ENCODE measurements at regions not wholly inside any gene's neighbourhood (a gene's known extent, or its start where the extent isn't known, plus 50 kb on each side); places are given as distances from the start of the nearest gene placed in this dataset.

DNA sequence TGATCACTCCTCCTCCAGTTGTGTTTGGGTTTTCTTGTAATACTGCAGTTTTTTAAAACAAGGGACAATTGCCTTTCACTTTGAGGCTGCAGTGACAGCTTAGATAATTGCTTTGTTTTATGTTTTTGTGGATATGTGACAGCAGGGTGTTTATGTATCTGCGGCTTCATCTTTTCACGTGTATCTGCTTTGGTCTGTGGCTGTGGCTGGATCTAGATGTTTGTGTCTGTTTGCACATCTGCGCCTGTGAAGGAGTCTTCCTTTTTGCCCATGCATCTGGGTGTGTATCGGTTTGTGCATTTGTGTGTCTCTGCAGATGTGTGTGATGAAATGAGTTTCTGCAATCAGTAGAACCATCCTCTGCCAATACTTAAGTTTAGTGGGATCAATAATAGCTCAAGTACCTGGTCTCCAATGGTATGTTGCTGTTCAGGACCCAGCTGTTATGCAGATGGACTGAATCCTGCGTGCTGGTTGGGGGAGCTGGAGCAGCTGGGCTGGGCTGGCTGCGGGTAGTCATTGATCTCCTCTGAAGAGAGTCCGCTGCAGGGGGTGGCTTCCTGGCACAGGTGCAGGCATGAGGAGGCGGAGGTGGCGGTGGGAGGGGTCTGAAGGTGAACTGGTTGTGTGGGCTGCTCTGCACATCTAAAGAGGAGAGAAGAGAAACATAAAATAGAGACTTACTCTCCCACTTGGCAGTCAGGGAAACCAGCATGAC is 390.3 kb downstream of the SH2D1A start:
- DNase-seq (peak; percentile 19 to 80 (median 56)), ATAC-seq (replicated peaks in 1 of 4) (peak; percentile 89 to 91 (median 90))
- Histone ChIP-seq H3K9me3 (no peaks in the 10 kb centered on the region), H3K36me3 (ENCODE audit: control insufficient read depth in 2 of 2, extremely low read depth in 1 of 2, insufficient read depth in 1 of 2, low read length in 1 of 2) (no peaks in the 10 kb centered on the region), H3K27me3 (replicated peaks in 1 of 2; ENCODE audit: control insufficient read depth in 2 of 2, extremely low read depth in 1 of 2, insufficient read depth in 2 of 2, low read length in 1 of 2) (no peaks in the 10 kb centered on the region), H3K4me3 (ENCODE audit: control insufficient read depth in 1 of 2, extremely low read depth in 1 of 2, low read length in 1 of 2) (peak overlapping the region in 1 of 2 donors; percentile 42), H3K27ac (ENCODE audit: low read length) (peak overlapping the region; percentile 24), H3K4me1 (ENCODE audit: control insufficient read depth in 1 of 2, extremely low read depth in 1 of 2, insufficient read depth in 2 of 2, low read length in 2 of 2) (peaks cover 17 to 43% of the 10 kb centered on the region in 2 experiments)
- H3K36me3 Mint-ChIP-seq = no peaks in the 10 kb centered on the region
- POLR2A ChIA-PET = interaction anchor here in 1 of 2 donors (1.0 kb wide), 1 partner anchor 126 kb away, joined by 3 read pairs; no protein-coding TSS in a partner anchor
- peak overlapping the region; percentile 49 to 73 (median 62) for H3K4me3 Mint-ChIP-seq
- peaks cover 28 to 49% (median 39%) of the 10 kb centered on the region in 3 donors for H3K4me1 Mint-ChIP-seq
- CTCF ChIA-PET = interaction anchor here in 1 of 2 donors (0.8 to 1.3 kb wide), 2 partner anchors 14 to 865 kb away, joined by 3 read pairs; no protein-coding TSS in a partner anchor
- 0% methylated on average over 2 of the region's 9 CpGs for WGBS (ENCODE audit: insufficient coverage)
- H3K27me3 Mint-ChIP-seq = no peaks in the 10 kb centered on the region
- H3K9me3 Mint-ChIP-seq = no peaks in the 10 kb centered on the region
- H3K27ac Mint-ChIP-seq = peak overlapping the region; percentile 87 to 88

DNA sequence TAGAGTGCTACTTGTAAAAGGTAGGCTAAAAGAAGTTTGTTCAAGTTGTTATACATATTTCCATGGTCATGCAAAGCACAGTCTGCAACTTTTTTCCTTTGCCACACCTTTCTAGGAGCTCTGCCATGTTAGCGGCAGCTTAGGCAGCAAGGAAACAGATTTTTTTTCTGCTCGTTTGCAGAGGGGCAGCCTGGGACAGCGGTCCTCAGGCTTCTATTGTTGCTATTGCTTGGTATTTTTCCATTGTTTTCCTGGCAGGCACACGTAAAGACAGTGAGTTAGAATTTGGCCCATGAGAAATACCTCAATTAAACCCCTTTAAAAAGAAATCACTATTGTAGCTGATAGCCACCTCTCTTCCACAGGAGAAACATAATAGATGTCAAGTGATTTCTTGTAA is 391.4 kb downstream of the SH2D1A start:
- H3K4me1 ChIP-seq (ENCODE audit: control insufficient read depth in 1 of 2, extremely low read depth in 1 of 2, insufficient read depth in 2 of 2, low read length in 2 of 2) = peaks cover 17 to 34% of the 10 kb centered on the region in 2 experiments
- H3K36me3 ChIP-seq (ENCODE audit: control insufficient read depth in 2 of 2, extremely low read depth in 1 of 2, insufficient read depth in 1 of 2, low read length in 1 of 2) = no peaks in the 10 kb centered on the region
- H3K27ac ChIP-seq (ENCODE audit: low read length) = no peak overlapping the region
- peaks cover 23 to 40% (median 35%) of the 10 kb centered on the region in 3 donors for H3K4me1 Mint-ChIP-seq
- ChIA-PET CTCF (no interaction called here), POLR2A (interaction anchor here in 1 of 2 donors (1.0 kb wide), 1 partner anchor 128 kb away, joined by 3 read pairs; no protein-coding TSS in a partner anchor)
- H3K27me3 ChIP-seq (replicated peaks in 1 of 2; ENCODE audit: control insufficient read depth in 2 of 2, extremely low read depth in 1 of 2, insufficient read depth in 2 of 2, low read length in 1 of 2) = no peaks in the 10 kb centered on the region
- no peak for ATAC-seq (replicated peaks in 1 of 4)
- no peaks in the 10 kb centered on the region for H3K27me3 Mint-ChIP-seq
- no peaks in the 10 kb centered on the region for H3K9me3 ChIP-seq
- H3K4me3 Mint-ChIP-seq = no peak overlapping the region
- no peak for DNase-seq
- WGBS (ENCODE audit: insufficient coverage) = no CpG with 5 or more reads among the region's 4 CpGs
- H3K4me3 ChIP-seq (ENCODE audit: control insufficient read depth in 1 of 2, extremely low read depth in 1 of 2, low read length in 1 of 2) = no peak overlapping the region
- peak overlapping the region; percentile 36 to 87 for H3K27ac Mint-ChIP-seq
- no peaks in the 10 kb centered on the region for H3K9me3 Mint-ChIP-seq
- H3K36me3 Mint-ChIP-seq = no peaks in the 10 kb centered on the region

DNA sequence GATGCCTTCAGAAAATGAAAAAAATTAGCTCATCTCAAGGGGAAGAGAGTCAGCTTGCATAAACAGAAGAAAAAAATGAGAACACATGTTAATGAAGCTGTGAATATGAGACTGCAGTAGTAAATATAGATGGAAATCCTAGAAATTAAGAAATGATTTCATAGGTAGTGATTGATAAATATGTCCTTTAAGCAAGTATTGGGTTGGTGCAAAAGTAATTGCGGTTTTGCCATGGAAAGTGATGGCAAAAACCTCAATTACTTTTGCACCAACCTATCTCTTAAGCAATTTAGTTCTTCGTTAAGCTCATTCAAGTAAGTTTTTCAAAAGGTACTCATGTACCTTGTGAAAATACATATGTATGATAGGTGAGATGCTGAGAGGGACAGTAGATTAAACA is 400.9 kb downstream of the SH2D1A start:
- no peak overlapping the region for H3K4me3 ChIP-seq (ENCODE audit: control insufficient read depth in 1 of 2, extremely low read depth in 1 of 2, low read length in 1 of 2)
- Mint-ChIP-seq H3K27me3 (no peaks in the 10 kb centered on the region), H3K27ac (no peak overlapping the region), H3K4me3 (no peak overlapping the region), H3K4me1 (peaks cover 0 to 2% (median 2%) of the 10 kb centered on the region in 3 donors), H3K9me3 (no peaks in the 10 kb centered on the region), H3K36me3 (no peaks in the 10 kb centered on the region)
- ChIA-PET CTCF (no interaction called here), POLR2A (no interaction called here)
- no peaks in the 10 kb centered on the region for H3K9me3 ChIP-seq
- H3K4me1 ChIP-seq (ENCODE audit: control insufficient read depth in 1 of 2, extremely low read depth in 1 of 2, insufficient read depth in 2 of 2, low read length in 2 of 2) = no peaks in the 10 kb centered on the region
- ATAC-seq (replicated peaks in 1 of 4) (no peak), DNase-seq (no peak)
- no CpG with 5 or more reads among the region's 2 CpGs for WGBS (ENCODE audit: insufficient coverage)
- no peaks in the 10 kb centered on the region for H3K36me3 ChIP-seq (ENCODE audit: control insufficient read depth in 2 of 2, extremely low read depth in 1 of 2, insufficient read depth in 1 of 2, low read length in 1 of 2)
- H3K27me3 ChIP-seq (replicated peaks in 1 of 2; ENCODE audit: control insufficient read depth in 2 of 2, extremely low read depth in 1 of 2, insufficient read depth in 2 of 2, low read length in 1 of 2) = no peaks in the 10 kb centered on the region
- H3K27ac ChIP-seq (ENCODE audit: low read length) = no peak overlapping the region

DNA sequence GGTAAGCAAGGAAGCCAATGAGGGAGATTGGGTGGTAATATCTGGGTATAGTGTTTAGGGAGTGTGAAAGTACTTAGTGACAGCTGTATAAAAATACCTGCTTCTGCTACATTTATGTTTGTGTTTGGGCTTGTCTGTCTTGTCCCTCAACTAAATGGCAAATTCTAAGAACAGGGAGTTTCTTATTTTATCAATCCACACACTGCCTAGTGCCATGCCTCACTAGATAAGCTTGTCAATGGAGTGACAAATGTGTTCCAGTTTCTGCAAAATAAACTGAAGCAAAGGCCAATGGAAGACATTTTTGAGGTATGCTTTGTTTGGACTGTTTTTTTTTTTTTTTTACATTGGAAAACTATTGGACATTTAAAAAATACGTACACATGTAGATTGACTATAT is 418.0 kb downstream of the SH2D1A start:
- Mint-ChIP-seq H3K27me3 (peaks cover 0 to 17% of the 10 kb centered on the region in 2 donors), H3K27ac (no peak overlapping the region), H3K4me3 (no peak overlapping the region), H3K36me3 (no peaks in the 10 kb centered on the region), H3K4me1 (no peaks in the 10 kb centered on the region), H3K9me3 (no peaks in the 10 kb centered on the region)
- no peaks in the 10 kb centered on the region for H3K9me3 ChIP-seq
- WGBS (ENCODE audit: insufficient coverage) = no CpG with 5 or more reads among the region's 1 CpG
- ChIA-PET CTCF (no interaction called here), POLR2A (no interaction called here)
- H3K27me3 ChIP-seq (replicated peaks in 1 of 2; ENCODE audit: control insufficient read depth in 2 of 2, extremely low read depth in 1 of 2, insufficient read depth in 2 of 2, low read length in 1 of 2) = no peaks in the 10 kb centered on the region
- no peak overlapping the region for H3K4me3 ChIP-seq (ENCODE audit: control insufficient read depth in 1 of 2, extremely low read depth in 1 of 2, low read length in 1 of 2)
- DNase-seq (no peak), ATAC-seq (replicated peaks in 1 of 4) (no peak)
- H3K27ac ChIP-seq (ENCODE audit: low read length) = no peak overlapping the region
- no peaks in the 10 kb centered on the region for H3K4me1 ChIP-seq (ENCODE audit: control insufficient read depth in 1 of 2, extremely low read depth in 1 of 2, insufficient read depth in 2 of 2, low read length in 2 of 2)
- no peaks in the 10 kb centered on the region for H3K36me3 ChIP-seq (ENCODE audit: control insufficient read depth in 2 of 2, extremely low read depth in 1 of 2, insufficient read depth in 1 of 2, low read length in 1 of 2)

DNA sequence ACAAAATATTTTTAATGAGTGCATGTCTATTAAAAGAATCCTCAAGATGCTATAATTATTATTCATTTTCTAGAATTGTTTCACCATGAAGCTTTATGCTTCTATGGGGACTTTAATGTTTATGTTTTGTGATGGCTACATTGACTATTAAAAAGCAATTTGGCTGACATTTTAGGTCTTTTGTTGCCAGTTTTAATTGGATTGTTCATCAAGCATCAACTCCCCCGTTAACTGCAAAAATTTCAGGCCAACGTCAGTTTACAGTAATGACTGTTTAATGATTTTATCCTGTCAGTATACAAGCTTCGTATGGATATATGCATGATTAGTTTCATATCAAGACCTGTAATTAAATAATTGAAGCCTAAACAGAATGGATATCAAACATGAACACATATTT is 422.8 kb downstream of the SH2D1A start:
- CTCF ChIA-PET = no interaction called here

DNA sequence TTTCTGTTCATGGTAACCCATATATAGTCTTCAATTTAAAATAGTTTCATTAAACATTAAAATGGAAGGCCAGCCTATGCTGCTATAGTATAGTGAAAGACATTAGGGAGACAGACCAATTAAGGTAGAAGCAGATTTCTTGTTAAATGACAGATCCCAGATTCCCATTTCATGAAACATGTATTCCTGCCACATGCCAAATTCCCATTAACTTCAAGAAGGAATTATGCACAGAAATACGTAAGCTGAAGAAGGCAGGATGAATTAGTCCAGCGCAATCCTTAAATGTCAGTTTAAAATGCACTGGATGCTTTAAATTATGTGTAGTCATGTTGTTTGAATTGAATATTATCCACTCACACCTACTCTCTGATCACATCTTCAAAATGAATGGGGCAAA is 424.9 kb downstream of the SH2D1A start:
- Mint-ChIP-seq H3K4me1 (no peaks in the 10 kb centered on the region), H3K4me3 (no peak overlapping the region), H3K27me3 (peaks cover 0 to 11% of the 10 kb centered on the region in 2 donors), H3K9me3 (no peaks in the 10 kb centered on the region), H3K27ac (no peak overlapping the region), H3K36me3 (no peaks in the 10 kb centered on the region)
- no peaks in the 10 kb centered on the region for H3K27me3 ChIP-seq (replicated peaks in 1 of 2; ENCODE audit: control insufficient read depth in 2 of 2, extremely low read depth in 1 of 2, insufficient read depth in 2 of 2, low read length in 1 of 2)
- H3K4me3 ChIP-seq (ENCODE audit: control insufficient read depth in 1 of 2, extremely low read depth in 1 of 2, low read length in 1 of 2) = no peak overlapping the region
- no peaks in the 10 kb centered on the region for H3K9me3 ChIP-seq
- H3K27ac ChIP-seq (ENCODE audit: low read length) = no peak overlapping the region
- no CpG with 5 or more reads among the region's 2 CpGs for WGBS (ENCODE audit: insufficient coverage)
- ATAC-seq (replicated peaks in 1 of 4) (no peak), DNase-seq (no peak)
- H3K4me1 ChIP-seq (ENCODE audit: control insufficient read depth in 1 of 2, extremely low read depth in 1 of 2, insufficient read depth in 2 of 2, low read length in 2 of 2) = no peaks in the 10 kb centered on the region
- ChIA-PET POLR2A (no interaction called here), CTCF (no interaction called here)
- H3K36me3 ChIP-seq (ENCODE audit: control insufficient read depth in 2 of 2, extremely low read depth in 1 of 2, insufficient read depth in 1 of 2, low read length in 1 of 2) = no peaks in the 10 kb centered on the region

More for the DNA sequence above, 422.8 kb downstream of the SH2D1A start:
- peaks cover 0 to 13% of the 10 kb centered on the region in 2 donors for H3K27me3 Mint-ChIP-seq
- H3K4me3 Mint-ChIP-seq = no peak overlapping the region
- Histone ChIP-seq H3K4me3 (ENCODE audit: control insufficient read depth in 1 of 2, extremely low read depth in 1 of 2, low read length in 1 of 2) (no peak overlapping the region), H3K36me3 (ENCODE audit: control insufficient read depth in 2 of 2, extremely low read depth in 1 of 2, insufficient read depth in 1 of 2, low read length in 1 of 2) (no peaks in the 10 kb centered on the region), H3K27ac (ENCODE audit: low read length) (no peak overlapping the region), H3K4me1 (ENCODE audit: control insufficient read depth in 1 of 2, extremely low read depth in 1 of 2, insufficient read depth in 2 of 2, low read length in 2 of 2) (no peaks in the 10 kb centered on the region), H3K9me3 (no peaks in the 10 kb centered on the region), H3K27me3 (replicated peaks in 1 of 2; ENCODE audit: control insufficient read depth in 2 of 2, extremely low read depth in 1 of 2, insufficient read depth in 2 of 2, low read length in 1 of 2) (no peaks in the 10 kb centered on the region)
- H3K36me3 Mint-ChIP-seq = no peaks in the 10 kb centered on the region
- WGBS (ENCODE audit: insufficient coverage) = no CpG with 5 or more reads among the region's 3 CpGs
- no peak overlapping the region for H3K27ac Mint-ChIP-seq
- POLR2A ChIA-PET = no interaction called here
- no peaks in the 10 kb centered on the region for H3K4me1 Mint-ChIP-seq
- ATAC-seq (replicated peaks in 1 of 4) (no peak), DNase-seq (no peak)
- no peaks in the 10 kb centered on the region for H3K9me3 Mint-ChIP-seq
